Vagina (tissue), 2 donors: ENCODE measurements at regions not wholly inside any gene's neighbourhood (a gene's known extent, or its start where the extent isn't known, plus 50 kb on each side); places are given as distances from the start of the nearest gene placed in this dataset.

Source experiments
- DNase-seq, 2 donors: peaks; one replicate each; pipeline ENCODE4 v3.0.0-alpha.2; 2017; ENCODE audit errors: extremely low spot score in 2 of 2
- H3K27ac ChIP-seq: fragments of 200-600 bp; sonication (generic); one replicate; pipeline ENCODE4 v1.5.1; 2019
- H3K27me3 ChIP-seq: fragments of 200-600 bp; sonication (generic); one replicate; pipeline ENCODE4 v1.5.1; 2019
- H3K36me3 ChIP-seq, 2 donors: fragments of 200-600 bp; sonication (generic); one replicate each; pipeline ENCODE4 v1.5.1; 2017 to 2019
- H3K4me1 ChIP-seq: fragments of 200-600 bp; sonication (generic); one replicate; pipeline ENCODE4 v1.5.1; 2019
- H3K4me3 ChIP-seq, 2 donors: fragments of 200-600 bp; sonication (generic); 1 replicate in 1 of 2; 2 replicates in 1 of 2; pipeline ENCODE4 v1.5.1; 2016 to 2019
- H3K9me3 ChIP-seq: fragments of 200-600 bp; sonication (generic); one replicate; pipeline ENCODE4 v1.5.1; 2019
- POLR2A ChIP-seq, 2 donors: fragments of 450-650 bp; IDR thresholded peaks; one replicate each; pipeline ENCODE4 v1.6.1; 2017; ENCODE audit warnings: antibody characterized with exemption in 2 of 2, mild to moderate bottlenecking in 2 of 2, moderate library complexity in 2 of 2
- POLR2AphosphoS5 ChIP-seq, 2 donors: sonication (generic); formaldehyde crosslinking; IDR thresholded peaks; one replicate each; pipeline ENCODE4 v1.9.0; 2017; ENCODE audit warnings: antibody characterized with exemption in 2 of 2, mild to moderate bottlenecking in 2 of 2, low read depth in 1 of 2; ENCODE audit not compliant: insufficient read depth in 1 of 2
- intact Hi-C: fragments of 100-400 bp; cut with DNase I; formaldehyde crosslinking; loops from one replicate; pipeline ENCODE4 v1.15.1; 2023
- TF ChIP-seq, protein P1 (sequence below), 3 experiments: fragments of 450-650 bp in 2 of 3; fragments of 200-600 bp in 1 of 3; sonication (generic) in 1 of 3; IDR thresholded peaks; one replicate each; pipeline ENCODE4 v1.5.1; 2017 to 2019; ENCODE audit warnings: antibody characterized with exemption in 3 of 3, mild to moderate bottlenecking in 2 of 3, moderate library complexity in 2 of 3

DNA sequence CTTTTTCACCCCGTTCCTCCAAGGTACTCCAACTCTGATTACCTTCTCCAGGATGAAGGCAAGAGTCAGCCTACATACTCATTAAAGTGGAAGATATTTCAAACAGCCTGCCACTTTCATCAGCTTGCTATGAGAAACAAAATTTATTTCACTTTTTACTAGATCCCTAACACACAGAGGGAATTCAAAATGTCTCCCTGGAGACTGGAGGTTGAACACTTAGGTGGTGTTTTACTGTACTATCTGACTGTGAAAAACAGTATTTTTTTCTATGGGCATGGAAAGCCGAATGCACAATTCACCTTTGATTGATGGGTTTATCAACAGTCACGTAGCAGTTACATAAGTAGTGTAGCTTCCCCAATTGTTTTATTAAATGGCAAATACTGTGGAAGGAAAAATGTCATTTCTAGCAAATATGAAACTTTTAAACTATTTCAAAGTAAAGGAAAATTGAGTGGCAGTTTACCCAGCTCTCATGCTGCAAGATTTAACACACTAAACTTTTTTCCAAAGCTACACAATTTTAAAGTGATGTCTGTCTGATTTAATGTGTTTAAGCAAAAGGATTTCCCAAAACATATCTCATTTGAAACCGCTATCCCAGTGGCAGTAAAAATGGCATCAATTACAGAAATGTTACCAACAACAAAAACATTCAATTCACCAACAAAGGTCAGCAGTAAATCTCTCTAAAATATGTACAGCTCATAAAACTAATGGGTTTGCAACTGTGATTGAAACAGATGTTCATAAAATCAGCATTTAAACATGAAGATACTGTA lies 125.0 kb upstream of the TLE4 start:
- Histone ChIP-seq H3K27me3 (no peaks in the 10 kb centered on the region), H3K27ac (no peak overlapping the region), H3K4me1 (no peaks in the 10 kb centered on the region), H3K9me3 (no peaks in the 10 kb centered on the region), H3K4me3 (no peak overlapping the region), H3K36me3 (no peaks in the 10 kb centered on the region)
- intact Hi-C loops: no loop called here
- no peak for TF ChIP-seq POLR2A (IDR thresholded peaks at IDR 0.05)
- no peak for TF ChIP-seq POLR2AphosphoS5 (IDR thresholded peaks at IDR 0.05; ENCODE audit: insufficient read depth in 1 of 2, low read depth in 1 of 2)
- TF ChIP-seq, protein P1, sequence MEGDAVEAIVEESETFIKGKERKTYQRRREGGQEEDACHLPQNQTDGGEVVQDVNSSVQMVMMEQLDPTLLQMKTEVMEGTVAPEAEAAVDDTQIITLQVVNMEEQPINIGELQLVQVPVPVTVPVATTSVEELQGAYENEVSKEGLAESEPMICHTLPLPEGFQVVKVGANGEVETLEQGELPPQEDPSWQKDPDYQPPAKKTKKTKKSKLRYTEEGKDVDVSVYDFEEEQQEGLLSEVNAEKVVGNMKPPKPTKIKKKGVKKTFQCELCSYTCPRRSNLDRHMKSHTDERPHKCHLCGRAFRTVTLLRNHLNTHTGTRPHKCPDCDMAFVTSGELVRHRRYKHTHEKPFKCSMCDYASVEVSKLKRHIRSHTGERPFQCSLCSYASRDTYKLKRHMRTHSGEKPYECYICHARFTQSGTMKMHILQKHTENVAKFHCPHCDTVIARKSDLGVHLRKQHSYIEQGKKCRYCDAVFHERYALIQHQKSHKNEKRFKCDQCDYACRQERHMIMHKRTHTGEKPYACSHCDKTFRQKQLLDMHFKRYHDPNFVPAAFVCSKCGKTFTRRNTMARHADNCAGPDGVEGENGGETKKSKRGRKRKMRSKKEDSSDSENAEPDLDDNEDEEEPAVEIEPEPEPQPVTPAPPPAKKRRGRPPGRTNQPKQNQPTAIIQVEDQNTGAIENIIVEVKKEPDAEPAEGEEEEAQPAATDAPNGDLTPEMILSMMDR (IDR thresholded peaks at IDR 0.05): no peak
- no peak for DNase-seq

DNA sequence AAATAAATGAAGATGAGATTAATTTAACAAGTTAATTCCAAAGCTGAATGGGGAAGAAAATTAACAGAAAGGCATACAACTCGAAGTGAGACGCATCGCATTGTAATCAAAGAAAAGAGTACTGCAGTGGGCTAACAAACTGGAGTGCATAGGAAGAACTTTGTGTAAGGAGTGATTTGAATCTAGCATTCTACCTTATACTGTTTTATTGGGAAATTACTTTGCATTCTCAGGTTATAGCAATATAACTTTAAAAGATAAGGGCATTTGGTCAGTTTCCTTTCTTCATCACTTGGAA lies 124.5 kb upstream of the TLE4 start:
- H3K27ac ChIP-seq: no peak overlapping the region
- DNase-seq: no peak
- no peaks in the 10 kb centered on the region for H3K27me3 ChIP-seq
- H3K9me3 ChIP-seq: no peaks in the 10 kb centered on the region
- H3K4me1 ChIP-seq: no peaks in the 10 kb centered on the region
- intact Hi-C loops: no loop called here
- no peak overlapping the region for H3K4me3 ChIP-seq
- H3K36me3 ChIP-seq: no peaks in the 10 kb centered on the region
- no peak for TF ChIP-seq POLR2AphosphoS5 (IDR thresholded peaks at IDR 0.05; ENCODE audit: insufficient read depth in 1 of 2, low read depth in 1 of 2)
- no peak for TF ChIP-seq POLR2A (IDR thresholded peaks at IDR 0.05)
- TF ChIP-seq, protein P1 (IDR thresholded peaks at IDR 0.05): no peak

DNA sequence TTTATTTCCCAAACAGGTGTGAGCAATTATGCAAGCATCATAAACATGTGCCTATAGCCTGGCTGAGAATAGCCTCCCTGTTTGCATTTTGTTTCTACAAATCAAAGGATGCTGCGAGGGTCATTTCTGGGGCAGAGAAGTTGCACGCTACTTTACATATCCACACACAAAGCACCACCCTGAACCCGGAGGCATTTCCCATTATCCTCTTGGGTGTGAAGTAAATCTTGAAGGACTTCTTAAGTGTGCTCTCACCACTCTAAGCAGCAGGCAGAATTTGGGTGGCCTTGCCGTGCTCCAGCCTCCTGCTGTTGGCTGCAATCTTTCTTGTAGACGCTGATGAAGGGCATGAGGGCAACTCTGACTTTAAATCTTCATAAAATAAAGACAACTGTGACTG lies 124.0 kb upstream of the TLE4 start:
- intact Hi-C loops: no loop called here
- TF ChIP-seq, protein P1 (IDR thresholded peaks at IDR 0.05): no peak
- TF ChIP-seq POLR2A (IDR thresholded peaks at IDR 0.05) (no peak), POLR2AphosphoS5 (IDR thresholded peaks at IDR 0.05; ENCODE audit: insufficient read depth in 1 of 2, low read depth in 1 of 2) (no peak)
- Histone ChIP-seq H3K27me3 (no peaks in the 10 kb centered on the region), H3K36me3 (no peaks in the 10 kb centered on the region), H3K4me1 (no peaks in the 10 kb centered on the region), H3K27ac (no peak overlapping the region), H3K4me3 (no peak overlapping the region), H3K9me3 (no peaks in the 10 kb centered on the region)
- DNase-seq: no peak

DNA sequence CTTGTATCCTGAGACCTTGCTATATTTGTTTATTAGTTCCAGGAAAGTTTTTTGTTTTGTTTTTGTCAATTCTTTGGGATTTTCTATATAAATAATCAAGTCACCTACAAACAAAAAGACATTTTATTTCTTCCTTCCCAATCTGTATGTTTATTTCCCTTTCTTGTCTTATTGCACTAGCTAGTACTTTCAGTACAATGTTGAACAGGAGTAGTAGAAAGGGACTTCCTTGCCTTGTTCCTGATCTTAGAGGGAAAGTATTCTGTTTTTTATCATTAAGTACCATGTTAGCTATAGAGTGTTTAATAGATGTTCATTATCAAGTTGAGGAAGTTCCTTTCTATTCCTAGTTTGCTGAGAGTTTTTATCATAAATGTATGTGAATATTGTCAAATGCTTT lies 119.5 kb upstream of the TLE4 start:
- intact Hi-C loops: no loop called here
- no peak overlapping the region for H3K27ac ChIP-seq
- no peak for DNase-seq

DNA sequence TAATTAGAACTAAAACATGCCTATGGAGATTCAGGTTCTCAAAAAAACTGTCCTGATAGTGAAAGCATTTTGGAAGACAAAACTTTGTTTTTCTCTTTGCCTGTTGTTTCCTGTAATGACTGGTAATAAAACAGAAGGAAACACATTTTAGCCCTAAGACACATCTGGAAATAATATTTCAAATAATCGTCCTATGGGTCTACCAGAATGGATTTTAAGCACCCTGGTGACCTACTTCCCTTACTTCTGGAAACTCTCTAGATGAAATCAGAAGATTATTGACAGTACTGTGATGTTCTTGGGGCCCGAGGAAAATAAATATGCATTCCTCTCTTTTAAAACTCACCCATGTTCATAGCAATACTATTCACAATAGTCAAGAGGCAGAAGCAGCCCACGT lies 110.1 kb upstream of the TLE4 start:
- H3K4me1 ChIP-seq: no peaks in the 10 kb centered on the region
- H3K27ac ChIP-seq: no peak overlapping the region
- no peaks in the 10 kb centered on the region for H3K27me3 ChIP-seq
- H3K9me3 ChIP-seq: no peaks in the 10 kb centered on the region
- H3K36me3 ChIP-seq: no peaks in the 10 kb centered on the region
- no peak overlapping the region for H3K4me3 ChIP-seq
- TF ChIP-seq, protein P1 (IDR thresholded peaks at IDR 0.05): no peak
- no peak for TF ChIP-seq POLR2AphosphoS5 (IDR thresholded peaks at IDR 0.05; ENCODE audit: insufficient read depth in 1 of 2, low read depth in 1 of 2)
- no peak for TF ChIP-seq POLR2A (IDR thresholded peaks at IDR 0.05)
- intact Hi-C loops: no loop called here
- no peak for DNase-seq

More for the DNA sequence above, 119.5 kb upstream of the TLE4 start:
- H3K36me3 ChIP-seq: no peaks in the 10 kb centered on the region
- TF ChIP-seq POLR2AphosphoS5 (IDR thresholded peaks at IDR 0.05; ENCODE audit: insufficient read depth in 1 of 2, low read depth in 1 of 2): no peak
- TF ChIP-seq, protein P1 (IDR thresholded peaks at IDR 0.05): no peak
- TF ChIP-seq POLR2A (IDR thresholded peaks at IDR 0.05): no peak
- H3K27me3 ChIP-seq: no peaks in the 10 kb centered on the region
- no peaks in the 10 kb centered on the region for H3K9me3 ChIP-seq
- H3K4me1 ChIP-seq: no peaks in the 10 kb centered on the region
- no peak overlapping the region for H3K4me3 ChIP-seq
